ENCODE measurements at regions not wholly inside any gene's neighbourhood (a gene's known extent, or its start where the extent isn't known, plus 50 kb on each side); places are given as distances from the start of the nearest gene placed in this dataset.

GRCh38 chr18:34506198-34506597 lies 203.9 kb upstream of the DTNA start:
- no peak for TF ChIP-seq CTCF (IDR thresholded peaks at IDR 0.05; ENCODE audit: insufficient read depth, low read length, poor library complexity, severe bottlenecking)
- Histone ChIP-seq H3K4me3 (ENCODE audit: low read depth, low read length) (no peak overlapping the region), H3K27me3 (ENCODE audit: control insufficient read depth, insufficient read depth, low read length) (no peaks in the 10 kb centered on the region), H3K36me3 (ENCODE audit: control insufficient read depth, insufficient read depth, low read length) (no peaks in the 10 kb centered on the region)
- DNase-seq (ENCODE audit: low read depth): no peak

DNA sequence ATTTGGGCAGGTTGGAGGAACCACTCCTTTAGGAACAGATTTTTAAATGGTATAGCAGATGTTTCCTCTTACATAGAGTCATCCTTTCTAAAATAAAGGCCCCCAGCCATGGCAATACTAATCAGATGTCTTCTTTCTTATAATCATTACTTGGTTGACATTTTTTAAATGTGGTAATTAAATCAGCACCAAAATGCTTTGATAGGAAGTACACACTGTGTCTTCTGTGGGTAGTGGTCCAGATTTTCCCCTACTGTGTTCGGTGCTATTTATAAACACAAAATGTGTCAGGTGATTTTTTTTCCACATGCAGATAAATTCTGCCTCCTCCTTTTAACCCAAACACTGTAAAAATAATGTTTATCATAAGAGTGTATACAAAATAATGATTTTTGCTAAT lies 200.9 kb upstream of the DTNA start:
- no peak for DNase-seq (ENCODE audit: low read depth)
- no peaks in the 10 kb centered on the region for H3K27me3 ChIP-seq (ENCODE audit: control insufficient read depth, insufficient read depth, low read length)
- no peak overlapping the region for H3K4me3 ChIP-seq (ENCODE audit: low read depth, low read length)
- no peak for TF ChIP-seq CTCF (IDR thresholded peaks at IDR 0.05; ENCODE audit: insufficient read depth, low read length, poor library complexity, severe bottlenecking)
- no peaks in the 10 kb centered on the region for H3K36me3 ChIP-seq (ENCODE audit: control insufficient read depth, insufficient read depth, low read length)

DNA sequence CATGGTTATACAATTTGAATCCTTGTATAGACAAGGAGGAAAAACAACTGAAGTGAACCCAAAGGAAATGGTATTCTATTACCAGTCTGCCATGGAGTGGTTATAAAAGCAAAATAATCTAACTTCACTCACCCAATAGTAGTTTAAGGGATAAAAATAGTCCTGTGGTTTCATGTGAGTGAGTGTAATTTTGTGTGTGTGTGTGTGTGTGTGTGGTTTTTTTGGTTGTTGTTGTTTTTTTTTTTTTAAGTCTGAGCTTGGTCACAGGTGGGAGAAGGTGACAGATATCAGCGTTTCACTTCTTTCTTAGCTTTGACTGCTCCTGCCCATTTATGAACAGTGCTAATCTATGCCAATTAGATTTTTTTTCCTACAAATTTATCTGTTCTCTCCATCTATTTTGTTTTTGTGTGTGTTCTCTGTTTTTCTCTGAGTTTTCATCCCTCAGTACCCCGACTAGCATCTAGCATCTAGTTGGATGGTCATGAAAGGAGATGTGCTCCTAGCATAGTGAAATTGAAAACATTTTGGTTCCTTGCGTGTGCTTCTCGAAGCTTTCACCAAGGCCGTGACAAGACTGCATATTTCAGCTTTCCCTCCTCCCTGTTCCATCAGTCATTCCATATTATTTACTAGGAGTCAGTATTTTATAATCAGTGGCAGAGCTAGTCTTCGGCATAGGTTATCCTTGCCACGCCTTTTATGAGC lies 200.1 kb upstream of the DTNA start:
- Histone ChIP-seq H3K36me3 (ENCODE audit: control insufficient read depth, insufficient read depth, low read length) (no peaks in the 10 kb centered on the region), H3K4me3 (ENCODE audit: low read depth, low read length) (no peak overlapping the region), H3K27me3 (ENCODE audit: control insufficient read depth, insufficient read depth, low read length) (no peaks in the 10 kb centered on the region)
- no peak for TF ChIP-seq CTCF (IDR thresholded peaks at IDR 0.05; ENCODE audit: insufficient read depth, low read length, poor library complexity, severe bottlenecking)
- DNase-seq (ENCODE audit: low read depth): no peak

DNA sequence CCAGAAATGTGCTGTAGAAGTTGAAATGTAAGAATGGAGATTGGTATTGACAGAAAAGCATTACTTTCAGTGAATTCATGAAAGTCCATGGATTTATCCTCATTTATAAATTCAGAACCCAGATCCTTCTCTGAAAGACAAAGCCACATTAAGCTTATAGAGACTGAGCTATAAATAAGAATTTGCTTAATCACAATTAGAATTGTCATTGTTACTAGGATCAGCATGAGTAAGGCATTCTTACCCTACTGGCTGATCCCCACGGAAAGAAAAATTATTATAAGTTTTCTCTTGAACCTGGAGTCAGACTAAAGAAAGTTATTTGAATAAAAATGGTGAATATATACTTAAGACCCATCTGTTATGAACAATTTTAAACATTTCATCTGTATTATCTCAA lies 199.2 kb upstream of the DTNA start:
- H3K36me3 ChIP-seq (ENCODE audit: control insufficient read depth, insufficient read depth, low read length): no peaks in the 10 kb centered on the region
- no peak for DNase-seq (ENCODE audit: low read depth)
- no peak for TF ChIP-seq CTCF (IDR thresholded peaks at IDR 0.05; ENCODE audit: insufficient read depth, low read length, poor library complexity, severe bottlenecking)
- H3K27me3 ChIP-seq (ENCODE audit: control insufficient read depth, insufficient read depth, low read length): no peaks in the 10 kb centered on the region
- H3K4me3 ChIP-seq (ENCODE audit: low read depth, low read length): no peak overlapping the region

- TF ChIP-seq CTCF (IDR thresholded peaks at IDR 0.05; ENCODE audit: insufficient read depth, low read length, poor library complexity, severe bottlenecking): no peak
- no peaks in the 10 kb centered on the region for H3K27me3 ChIP-seq (ENCODE audit: control insufficient read depth, insufficient read depth, low read length)
- no peak for DNase-seq (ENCODE audit: low read depth)
- no peaks in the 10 kb centered on the region for H3K36me3 ChIP-seq (ENCODE audit: control insufficient read depth, insufficient read depth, low read length)
- H3K4me3 ChIP-seq (ENCODE audit: low read depth, low read length): no peak overlapping the region
Observed at GRCh38 chr18:34511435-34511834, 198.7 kb upstream of the DTNA start.

- no peak for TF ChIP-seq CTCF (IDR thresholded peaks at IDR 0.05; ENCODE audit: insufficient read depth, low read length, poor library complexity, severe bottlenecking)
- Histone ChIP-seq H3K36me3 (ENCODE audit: control insufficient read depth, insufficient read depth, low read length) (no peaks in the 10 kb centered on the region), H3K4me3 (ENCODE audit: low read depth, low read length) (no peak overlapping the region), H3K27me3 (ENCODE audit: control insufficient read depth, insufficient read depth, low read length) (no peaks in the 10 kb centered on the region)
- no peak for DNase-seq (ENCODE audit: low read depth)
Observed at GRCh38 chr18:34511879-34512278, 198.2 kb upstream of the DTNA start.

Measured in kidney epithelial cell (primary cell).